LNCaP clone FGC (cell line): ENCODE measurements at regions not wholly inside any gene's neighbourhood (a gene's known extent, or its start where the extent isn't known, plus 50 kb on each side); places are given as distances from the start of the nearest gene placed in this dataset.
A peak's percentile ranks its signal among the peaks of the same experiment; 100 is the strongest.
"Not testable (repeated sequence)": the region's sequence is repeated elsewhere in the genome, so short reads cannot be mapped to it uniquely, and the experiment has no call there.

Experiments
- DNase-seq: peaks from one replicate; pipeline ENCODE4 v3.0.0-alpha.2; 2011; ENCODE audit warnings: low read depth
- H3K4me3 ChIP-seq: 2 replicates; pipeline ENCODE4 v1.5.1; 2011; ENCODE audit warnings: mild to moderate bottlenecking, low read depth, low read length, control low read depth
- CTCF ChIP-seq: IDR thresholded peaks from 2 replicates; pipeline ENCODE4 v1.5.1; 2012; ENCODE audit warnings: mild to moderate bottlenecking; ENCODE audit not compliant: control insufficient read depth, insufficient read depth; ENCODE audit errors: extremely low read depth

GRCh38 chr1:187991944-187992343, 1163.2 kb downstream of the PLA2G4A start:
- DNase-seq, result no peak
- TF ChIP-seq CTCF, result no peak
- no peak overlapping the region for H3K4me3 ChIP-seq

GRCh38 chr1:187996780-187997179, 1168.0 kb downstream of the PLA2G4A start:
- no peak for TF ChIP-seq CTCF

GRCh38 chr1:187999973-188000372, 1171.2 kb downstream of the PLA2G4A start:
- no peak overlapping the region for H3K4me3 ChIP-seq
- peak; percentile 75 for TF ChIP-seq CTCF
- DNase-seq, result peak; percentile 26

More at GRCh38 chr1:187996780-187997179, 1168.0 kb downstream of the PLA2G4A start:
- no peak overlapping the region for H3K4me3 ChIP-seq
- DNase-seq, result no peak

GRCh38 chr1:188003687-188004086, 1174.9 kb downstream of the PLA2G4A start:
- not testable (repeated sequence) for DNase-seq

GRCh38 chr1:188004849-188005248, 1176.1 kb downstream of the PLA2G4A start:
- no peak for TF ChIP-seq CTCF
- H3K4me3 ChIP-seq, result no peak overlapping the region
- no peak for DNase-seq

More at GRCh38 chr1:188003687-188004086, 1174.9 kb downstream of the PLA2G4A start:
- H3K4me3 ChIP-seq, result not testable (repeated sequence)

GRCh38 chr1:188006354-188006753, 1177.6 kb downstream of the PLA2G4A start:
- no peak overlapping the region for H3K4me3 ChIP-seq
- no peak for DNase-seq
- no peak for TF ChIP-seq CTCF

GRCh38 chr1:188013222-188013849, 1184.6 kb downstream of the PLA2G4A start:
- not testable (repeated sequence) for DNase-seq, H3K4me3 ChIP-seq

- TF ChIP-seq CTCF, result no peak
- DNase-seq, result no peak
- H3K4me3 ChIP-seq, result no peak overlapping the region
These were observed 1189.2 kb downstream of the PLA2G4A start for GRCh38 chr1:188017921-188018320.
